GM21529 (cell line): ENCODE measurements at regions not wholly inside any gene's neighbourhood (a gene's known extent, or its start where the extent isn't known, plus 50 kb on each side); places are given as distances from the start of the nearest gene placed in this dataset.
"Not testable (repeated sequence)": the region's sequence is repeated elsewhere in the genome, so short reads cannot be mapped to it uniquely, and the experiment has no call there.

Experiments used
- ATAC-seq: cut with Tn5 transposase; IDR thresholded peaks from one replicate; pipeline ENCODE4 v1.9.1; 2021; ENCODE audit not compliant: unreplicated experiment

GRCh38 chrX:109875831-109876230 lies 127.1 kb upstream of the TMEM164 start:
- ATAC-seq = no peak

- ATAC-seq = no peak
These were observed 124.7 kb upstream of the TMEM164 start for GRCh38 chrX:109878236-109878635.

- ATAC-seq = no peak
These were observed 122.9 kb upstream of the TMEM164 start for GRCh38 chrX:109879991-109880390.

GRCh38 chrX:109880629-109881028 lies 122.3 kb upstream of the TMEM164 start:
- ATAC-seq = peak; percentile 95

GRCh38 chrX:109886122-109886761 lies 116.7 kb upstream of the TMEM164 start:
- ATAC-seq = peak; percentile 36

GRCh38 chrX:109889289-109890006 lies 113.5 kb upstream of the TMEM164 start:
- ATAC-seq = peak; percentile 56

- ATAC-seq = no peak
These were observed 112.6 kb upstream of the TMEM164 start for GRCh38 chrX:109890300-109890699.

GRCh38 chrX:109890910-109891502 lies 111.9 kb upstream of the TMEM164 start:
- peak; percentile 64 for ATAC-seq

GRCh38 chrX:109896024-109896423 lies 106.9 kb upstream of the TMEM164 start:
- ATAC-seq = not testable (repeated sequence)

GRCh38 chrX:109902665-109903064 lies 100.2 kb upstream of the TMEM164 start:
- no peak for ATAC-seq

- ATAC-seq = no peak
These were observed 91.9 kb upstream of the TMEM164 start for GRCh38 chrX:109911046-109911445.

GRCh38 chrX:109912993-109913392 lies 89.9 kb upstream of the TMEM164 start:
- ATAC-seq = not testable (repeated sequence)

- no peak for ATAC-seq
These were observed 88.6 kb upstream of the TMEM164 start for GRCh38 chrX:109914114-109914849.

- no peak for ATAC-seq
These were observed 84.2 kb upstream of the TMEM164 start for GRCh38 chrX:109918753-109919152.

- ATAC-seq = no peak
These were observed 82.6 kb upstream of the TMEM164 start for GRCh38 chrX:109920325-109920724.

- no peak for ATAC-seq
These were observed 82.0 kb upstream of the TMEM164 start for GRCh38 chrX:109920868-109921267.

- no peak for ATAC-seq
These were observed 80.7 kb upstream of the TMEM164 start for GRCh38 chrX:109922190-109922589.

GRCh38 chrX:109925003-109925402 lies 77.9 kb upstream of the TMEM164 start:
- ATAC-seq = peak; percentile 52

- no peak for ATAC-seq
These were observed 77.3 kb upstream of the TMEM164 start for GRCh38 chrX:109925656-109926055.

- no peak for ATAC-seq
These were observed 76.8 kb upstream of the TMEM164 start for GRCh38 chrX:109926118-109926517.
